ENCODE measurements at regions not wholly inside any gene's neighbourhood (a gene's known extent, or its start where the extent isn't known, plus 50 kb on each side); places are given as distances from the start of the nearest gene placed in this dataset.

GRCh38 chr15:95793231-95793630, 537.3 kb upstream of the NR2F2 start:
- TF ChIP-seq CTCF (IDR thresholded peaks at IDR 0.05; ENCODE audit: low read length) (no peak), EZH2 (IDR thresholded peaks at IDR 0.05; ENCODE audit: borderline replicate concordance, low read length) (no peak)
